ENCODE measurements at regions not wholly inside any gene's neighbourhood (a gene's known extent, or its start where the extent isn't known, plus 50 kb on each side); places are given as distances from the start of the nearest gene placed in this dataset.

GRCh38 chr3:22977650-22978289 lies 225.4 kb upstream of the UBE2E2 start:
- H3K4me1 Mint-ChIP-seq (ENCODE audit: low read depth, unreplicated experiment), result no peaks in the 10 kb centered on the region
- no peak overlapping the region for H3K4me3 Mint-ChIP-seq (ENCODE audit: low read depth, unreplicated experiment)
- DNase-seq, result no peak
- no peak overlapping the region for H3K27ac Mint-ChIP-seq (ENCODE audit: unreplicated experiment)
- no peaks in the 10 kb centered on the region for H3K36me3 Mint-ChIP-seq (ENCODE audit: insufficient read depth, unreplicated experiment)
- intact Hi-C loops (cut with micrococcal nuclease; ENCODE audit: unreplicated experiment), result no loop called here
- peaks cover 19% of the 10 kb centered on the region for H3K27me3 Mint-ChIP-seq (ENCODE audit: unreplicated experiment)
- no peak for TF ChIP-seq CTCF (IDR thresholded peaks at IDR 0.05; ENCODE audit: unreplicated experiment)
- no TSS peak for BruUV-seq (replicated peaks)
- CTCF ChIA-PET, result no interaction called here
- H3K9me3 Mint-ChIP-seq (ENCODE audit: low read depth, unreplicated experiment), result no peaks in the 10 kb centered on the region

- no TSS peak for BruUV-seq (replicated peaks)
- Mint-ChIP-seq H3K27ac (ENCODE audit: unreplicated experiment) (no peak overlapping the region), H3K4me1 (ENCODE audit: low read depth, unreplicated experiment) (no peaks in the 10 kb centered on the region), H3K4me3 (ENCODE audit: low read depth, unreplicated experiment) (no peak overlapping the region), H3K9me3 (ENCODE audit: low read depth, unreplicated experiment) (no peaks in the 10 kb centered on the region), H3K36me3 (ENCODE audit: insufficient read depth, unreplicated experiment) (no peaks in the 10 kb centered on the region), H3K27me3 (ENCODE audit: unreplicated experiment) (peaks cover 20% of the 10 kb centered on the region)
- CTCF ChIA-PET, result no interaction called here
- intact Hi-C loops (cut with micrococcal nuclease; ENCODE audit: unreplicated experiment), result no loop called here
- TF ChIP-seq CTCF (IDR thresholded peaks at IDR 0.05; ENCODE audit: unreplicated experiment), result no peak
- no peak for DNase-seq
These were observed 223.5 kb upstream of the UBE2E2 start for GRCh38 chr3:22979581-22979980.

- TF ChIP-seq CTCF (IDR thresholded peaks at IDR 0.05; ENCODE audit: unreplicated experiment), result no peak
- BruUV-seq (replicated peaks), result no TSS peak
- intact Hi-C loops (cut with micrococcal nuclease; ENCODE audit: unreplicated experiment), result no loop called here
- Mint-ChIP-seq H3K36me3 (ENCODE audit: insufficient read depth, unreplicated experiment) (no peaks in the 10 kb centered on the region), H3K4me3 (ENCODE audit: low read depth, unreplicated experiment) (no peak overlapping the region), H3K27ac (ENCODE audit: unreplicated experiment) (no peak overlapping the region), H3K27me3 (ENCODE audit: unreplicated experiment) (peaks cover 18% of the 10 kb centered on the region), H3K9me3 (ENCODE audit: low read depth, unreplicated experiment) (no peaks in the 10 kb centered on the region), H3K4me1 (ENCODE audit: low read depth, unreplicated experiment) (no peaks in the 10 kb centered on the region)
- CTCF ChIA-PET, result no interaction called here
- no peak for DNase-seq
These were observed 222.8 kb upstream of the UBE2E2 start for GRCh38 chr3:22980346-22980745.

- CTCF ChIA-PET, result no interaction called here
- Mint-ChIP-seq H3K36me3 (ENCODE audit: insufficient read depth, unreplicated experiment) (no peaks in the 10 kb centered on the region), H3K27me3 (ENCODE audit: unreplicated experiment) (peaks cover 18% of the 10 kb centered on the region), H3K4me3 (ENCODE audit: low read depth, unreplicated experiment) (no peak overlapping the region), H3K9me3 (ENCODE audit: low read depth, unreplicated experiment) (no peaks in the 10 kb centered on the region), H3K4me1 (ENCODE audit: low read depth, unreplicated experiment) (no peaks in the 10 kb centered on the region), H3K27ac (ENCODE audit: unreplicated experiment) (no peak overlapping the region)
- intact Hi-C loops (cut with micrococcal nuclease; ENCODE audit: unreplicated experiment), result no loop called here
- DNase-seq, result no peak
- BruUV-seq (replicated peaks), result no TSS peak
- TF ChIP-seq CTCF (IDR thresholded peaks at IDR 0.05; ENCODE audit: unreplicated experiment), result no peak
These were observed 222.0 kb upstream of the UBE2E2 start for GRCh38 chr3:22981166-22981565.

All from Calu3 (cell line).